ENCODE measurements at regions not wholly inside any gene's neighbourhood (a gene's known extent, or its start where the extent isn't known, plus 50 kb on each side); places are given as distances from the start of the nearest gene placed in this dataset.

GRCh38 chr16:60328152-60328551 lies 1594.0 kb upstream of the GOT2 start:
- H3K9me3 ChIP-seq (replicated peaks; ENCODE audit: control insufficient read depth, insufficient read depth, low read depth, low read length), result no peaks in the 10 kb centered on the region
- ATAC-seq (no peak), DNase-seq (ENCODE audit: extremely low read depth in 1 of 4, low spot score in 3 of 4) (no peak), FAIRE-seq (no peak)
- no peaks in the 10 kb centered on the region for H3K27me3 ChIP-seq (ENCODE audit: control insufficient read depth in 2 of 2, insufficient read depth in 2 of 2, low read length in 2 of 2)
- no TSS peak for BruUV-seq (replicated peaks)
- no peaks in the 10 kb centered on the region for H3K36me3 ChIP-seq (ENCODE audit: control insufficient read depth, insufficient read depth, low read length)
- H3K4me1 ChIP-seq (replicated peaks in 1 of 2; ENCODE audit: control insufficient read depth in 2 of 2, insufficient read depth in 2 of 2, low read length in 2 of 2), result no peaks in the 10 kb centered on the region
- intact Hi-C loops (cut with micrococcal nuclease), result no loop called here
- ChIA-PET POLR2A (no interaction called here), CTCF (ENCODE audit: low intra/inter-chr PET ratio) (no interaction called here)
- H4K20me1 ChIP-seq (replicated peaks; ENCODE audit: control insufficient read depth, insufficient read depth, low read length), result no peaks in the 10 kb centered on the region
- H3K27ac ChIP-seq (ENCODE audit: extremely low read depth, low read depth, low read length), result no peak overlapping the region
- 0% methylated on average over 1 of the region's 1 CpG for WGBS (ENCODE audit: insufficient coverage, low coverage, missing lambda C conversion rate)
- in situ Hi-C loops (cut with MboI), result no loop called here
- H3K4me3 ChIP-seq, result no peak overlapping the region
- H3K9me1 ChIP-seq (ENCODE audit: control insufficient read depth, insufficient read depth, low read length), result no peaks in the 10 kb centered on the region
- no peak overlapping the region for H2AFZ ChIP-seq (ENCODE audit: low read depth, low read length)
- no peak overlapping the region for H3K9ac ChIP-seq (ENCODE audit: insufficient read depth in 1 of 2, low read depth in 2 of 2, low read length in 2 of 2)
- H3K79me2 ChIP-seq (ENCODE audit: control insufficient read depth, insufficient read depth, low read length), result no peaks in the 10 kb centered on the region
- no peak overlapping the region for H3K4me2 ChIP-seq (ENCODE audit: insufficient read depth, low read length)
- no peak for TF ChIP-seq HNRNPK (IDR thresholded peaks at IDR 0.05; ENCODE audit: low read depth, low read length, poor library complexity, severe bottlenecking)
- no peak for TF ChIP-seq TCF7L2 (IDR thresholded peaks at IDR 0.05; ENCODE audit: low read depth, low read length)
- TF ChIP-seq ESRRA (IDR thresholded peaks at IDR 0.05; ENCODE audit: borderline replicate concordance, low read depth), result no peak
- TF ChIP-seq ZNF217 (CRISPR knock-in tag; IDR thresholded peaks at IDR 0.05), result no peak
- TF ChIP-seq ZNF324 (CRISPR knock-in tag; IDR thresholded peaks at IDR 0.05), result no peak
- TF ChIP-seq TSC22D4 (tag; IDR thresholded peaks at IDR 0.05), result no peak
- no peak for TF ChIP-seq POLR2H (tag; IDR thresholded peaks at IDR 0.05; ENCODE audit: low read depth)
- no peak for TF ChIP-seq MTA2 (IDR thresholded peaks at IDR 0.05; ENCODE audit: low read depth)
- TF ChIP-seq MGA (IDR thresholded peaks at IDR 0.05), result no peak
- no peak for TF ChIP-seq POU5F1 (IDR thresholded peaks at IDR 0.05; ENCODE audit: borderline replicate concordance, low read depth, low read length, partially characterized antibody)
- no peak for TF ChIP-seq BHLHE40 (IDR thresholded peaks at IDR 0.05; ENCODE audit: low read length)
- TF ChIP-seq KAT2B (IDR thresholded peaks at IDR 0.05; ENCODE audit: low read depth, low read length), result no peak
